ENCODE measurements at regions not wholly inside any gene's neighbourhood (a gene's known extent, or its start where the extent isn't known, plus 50 kb on each side); places are given as distances from the start of the nearest gene placed in this dataset.
"Not testable (repeated sequence)": the region's sequence is repeated elsewhere in the genome, so short reads cannot be mapped to it uniquely, and the experiment has no call there.

DNA sequence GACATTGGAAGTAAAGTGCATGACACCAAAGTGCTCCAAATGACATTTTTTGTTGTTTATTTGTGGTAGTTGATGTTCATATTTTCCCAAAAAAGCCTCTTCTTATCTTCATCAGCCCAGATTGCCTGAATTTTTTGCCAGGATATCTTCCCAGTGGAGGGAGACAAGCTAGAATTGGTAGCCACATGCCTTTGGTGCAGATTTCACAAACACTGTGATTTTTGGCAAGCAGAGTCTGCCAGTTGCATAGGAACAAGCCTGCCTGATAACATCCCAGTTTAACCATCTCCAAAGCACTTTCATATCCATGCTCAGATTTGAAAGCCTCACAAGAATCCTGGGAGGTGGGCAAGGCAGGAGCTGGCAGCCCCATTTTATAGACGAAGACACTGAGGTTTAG lies 102.3 kb upstream of the SYT13 start:
- TF ChIP-seq, protein P1, sequence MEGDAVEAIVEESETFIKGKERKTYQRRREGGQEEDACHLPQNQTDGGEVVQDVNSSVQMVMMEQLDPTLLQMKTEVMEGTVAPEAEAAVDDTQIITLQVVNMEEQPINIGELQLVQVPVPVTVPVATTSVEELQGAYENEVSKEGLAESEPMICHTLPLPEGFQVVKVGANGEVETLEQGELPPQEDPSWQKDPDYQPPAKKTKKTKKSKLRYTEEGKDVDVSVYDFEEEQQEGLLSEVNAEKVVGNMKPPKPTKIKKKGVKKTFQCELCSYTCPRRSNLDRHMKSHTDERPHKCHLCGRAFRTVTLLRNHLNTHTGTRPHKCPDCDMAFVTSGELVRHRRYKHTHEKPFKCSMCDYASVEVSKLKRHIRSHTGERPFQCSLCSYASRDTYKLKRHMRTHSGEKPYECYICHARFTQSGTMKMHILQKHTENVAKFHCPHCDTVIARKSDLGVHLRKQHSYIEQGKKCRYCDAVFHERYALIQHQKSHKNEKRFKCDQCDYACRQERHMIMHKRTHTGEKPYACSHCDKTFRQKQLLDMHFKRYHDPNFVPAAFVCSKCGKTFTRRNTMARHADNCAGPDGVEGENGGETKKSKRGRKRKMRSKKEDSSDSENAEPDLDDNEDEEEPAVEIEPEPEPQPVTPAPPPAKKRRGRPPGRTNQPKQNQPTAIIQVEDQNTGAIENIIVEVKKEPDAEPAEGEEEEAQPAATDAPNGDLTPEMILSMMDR (IDR thresholded peaks at IDR 0.05; ENCODE audit: control insufficient read depth, insufficient read depth, low read depth, low read length, missing control alignments): no peak
- H3K4me3 ChIP-seq (ENCODE audit: control insufficient read depth, low read depth, low read length): no peak overlapping the region
- peak; percentile 27 for DNase-seq (ENCODE audit: low read depth)

- H3K4me3 ChIP-seq (ENCODE audit: control insufficient read depth, low read depth, low read length); DNase-seq (ENCODE audit: low read depth): not testable (repeated sequence)
Observed at GRCh38 chr11:45387885-45388284, 101.7 kb upstream of the SYT13 start.

DNA sequence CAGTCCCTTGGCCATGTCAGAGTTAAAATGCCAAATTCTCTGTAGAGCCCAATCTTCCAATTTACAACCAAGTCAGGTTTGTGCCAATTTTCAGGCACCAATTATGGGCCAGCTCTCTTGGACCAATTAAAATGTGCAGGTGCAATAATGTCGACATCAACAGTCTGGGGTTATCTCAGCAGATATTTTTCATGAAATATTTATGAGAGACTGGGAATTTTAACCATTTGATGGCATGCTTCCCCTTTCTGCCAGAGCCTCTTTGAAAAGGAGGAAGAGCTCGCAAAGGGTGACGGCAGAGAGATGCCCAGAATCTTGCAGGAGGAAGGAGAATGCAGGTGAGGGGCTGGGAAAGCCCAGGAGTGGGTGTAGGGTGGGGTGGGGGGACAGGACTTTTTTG lies 100.8 kb upstream of the SYT13 start:
- TF ChIP-seq, protein P1 (IDR thresholded peaks at IDR 0.05; ENCODE audit: control insufficient read depth, insufficient read depth, low read depth, low read length, missing control alignments): no peak
- no peak for DNase-seq (ENCODE audit: low read depth)

DNA sequence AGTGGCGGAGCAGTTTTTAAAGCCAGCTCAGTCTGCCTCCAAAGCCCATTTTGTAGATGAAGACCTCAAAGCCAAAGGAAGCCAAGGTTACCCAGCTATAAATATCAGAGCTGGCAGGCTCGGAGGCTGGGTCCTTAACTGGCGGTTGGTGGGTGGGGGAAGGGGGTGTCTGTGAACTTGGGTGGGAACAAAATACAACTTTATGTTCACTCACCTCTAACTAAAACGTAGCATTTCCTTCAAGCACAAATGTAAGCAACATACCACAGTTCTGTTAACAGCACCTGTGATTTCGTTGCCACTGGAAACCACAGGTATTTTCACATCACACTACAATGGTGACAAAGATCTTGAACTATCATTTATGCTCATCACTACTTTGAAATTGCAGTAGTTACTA lies 99.7 kb upstream of the SYT13 start:
- no peak overlapping the region for H3K4me3 ChIP-seq (ENCODE audit: control insufficient read depth, low read depth, low read length)
- DNase-seq (ENCODE audit: low read depth): no peak
- TF ChIP-seq, protein P1 (IDR thresholded peaks at IDR 0.05; ENCODE audit: control insufficient read depth, insufficient read depth, low read depth, low read length, missing control alignments): no peak

More for the DNA sequence above, 100.8 kb upstream of the SYT13 start:
- no peak overlapping the region for H3K4me3 ChIP-seq (ENCODE audit: control insufficient read depth, low read depth, low read length)

- no peak overlapping the region for H3K4me3 ChIP-seq (ENCODE audit: control insufficient read depth, low read depth, low read length)
- no peak for DNase-seq (ENCODE audit: low read depth)
- TF ChIP-seq, protein P1 (IDR thresholded peaks at IDR 0.05; ENCODE audit: control insufficient read depth, insufficient read depth, low read depth, low read length, missing control alignments): no peak
Observed at GRCh38 chr11:45385423-45385822, 99.3 kb upstream of the SYT13 start.

DNA sequence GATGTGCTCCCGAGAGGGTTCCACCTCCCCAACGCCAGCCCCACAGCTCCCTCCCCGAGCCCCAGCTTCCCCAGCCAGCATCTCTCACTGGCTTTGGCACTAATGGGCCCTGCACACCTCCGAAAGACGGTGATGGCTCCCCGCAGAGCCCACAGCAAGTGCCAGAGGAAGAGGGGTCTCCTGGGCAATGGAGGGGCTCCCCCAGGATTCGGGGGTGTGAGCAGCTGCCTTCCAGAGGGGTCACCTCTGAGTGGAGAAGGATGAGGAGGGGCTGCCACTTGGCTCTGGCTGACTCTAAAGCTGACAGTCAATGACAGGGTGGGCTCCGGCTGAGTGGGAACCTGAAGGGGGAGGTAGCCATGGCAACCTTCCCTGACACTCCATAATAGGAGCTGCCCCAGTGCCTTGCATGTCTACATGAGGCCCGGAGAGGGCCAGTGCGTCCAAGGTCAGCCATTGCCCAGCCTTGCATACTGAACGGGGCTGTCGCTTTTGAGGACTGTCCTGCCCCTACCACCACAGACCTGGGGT lies 98.6 kb upstream of the SYT13 start:
- TF ChIP-seq, protein P1 (IDR thresholded peaks at IDR 0.05; ENCODE audit: control insufficient read depth, insufficient read depth, low read depth, low read length, missing control alignments): no peak
- no peak for DNase-seq (ENCODE audit: low read depth)
- H3K4me3 ChIP-seq (ENCODE audit: control insufficient read depth, low read depth, low read length): no peak overlapping the region

DNA sequence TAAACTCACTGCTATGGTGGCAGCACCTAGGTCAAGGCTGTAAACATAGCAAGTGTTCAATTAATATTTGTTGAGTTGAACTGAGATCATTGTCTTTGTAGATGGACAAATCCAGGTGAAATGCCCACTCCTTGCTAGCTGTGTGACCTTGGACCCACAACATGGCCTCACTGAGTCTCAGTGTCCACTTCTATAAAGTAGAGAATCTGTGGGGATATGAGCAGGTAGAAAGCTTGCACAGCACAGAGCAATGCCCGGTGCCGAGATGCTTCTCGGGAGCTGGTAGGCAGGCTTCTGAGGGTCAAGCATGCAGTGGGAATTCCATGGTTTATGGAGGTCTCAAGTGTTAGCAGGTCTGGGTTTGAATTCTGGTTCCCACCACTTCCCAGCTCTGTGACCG lies 97.9 kb upstream of the SYT13 start:
- TF ChIP-seq, protein P1 (IDR thresholded peaks at IDR 0.05; ENCODE audit: control insufficient read depth, insufficient read depth, low read depth, low read length, missing control alignments): no peak
- no peak for DNase-seq (ENCODE audit: low read depth)
- no peak overlapping the region for H3K4me3 ChIP-seq (ENCODE audit: control insufficient read depth, low read depth, low read length)

Data from AG09309 (cell line).